ENCODE measurements at regions not wholly inside any gene's neighbourhood (a gene's known extent, or its start where the extent isn't known, plus 50 kb on each side); places are given as distances from the start of the nearest gene placed in this dataset.

GRCh38 chr5:106985174-106985573, 685.6 kb downstream of the EFNA5 start:
- no peak for TF ChIP-seq CTCF (IDR thresholded peaks at IDR 0.05)
- no peak for TF ChIP-seq POLR2A (IDR thresholded peaks at IDR 0.05)
- no peak for TF ChIP-seq POLR2AphosphoS5 (IDR thresholded peaks at IDR 0.05)

All from sigmoid colon (tissue), 4 donors.